Karpas-422 (cell line): ENCODE measurements at regions not wholly inside any gene's neighbourhood (a gene's known extent, or its start where the extent isn't known, plus 50 kb on each side); places are given as distances from the start of the nearest gene placed in this dataset.

Source experiments
- DNase-seq: peaks from one replicate; pipeline ENCODE4 v3.0.0-alpha.2; 2015
- H2AFZ ChIP-seq: fragments of 200-600 bp; sonication (generic); 2 replicates; pipeline ENCODE4 v1.6.1; 2014; ENCODE audit warnings: antibody characterized with exemption, low read length, mixed read lengths
- H3K27ac ChIP-seq: fragments of 200-600 bp; sonication (generic); 2 replicates; pipeline ENCODE4 v1.5.1; 2014; ENCODE audit warnings: mild to moderate bottlenecking, low read length, moderate library complexity
- H3K27me3 ChIP-seq: fragments of 200-600 bp; sonication (generic); 2 replicates; pipeline ENCODE4 v1.6.1; 2014; ENCODE audit warnings: low read length, mixed read lengths
- H3K36me3 ChIP-seq: fragments of 200-600 bp; sonication (generic); 2 replicates; pipeline ENCODE4 v1.6.1; 2014; ENCODE audit warnings: low read length, mixed read lengths; ENCODE audit not compliant: insufficient read depth
- H3K4me1 ChIP-seq: fragments of 200-600 bp; sonication (generic); 2 replicates; pipeline ENCODE4 v1.6.1; 2014; ENCODE audit warnings: mild to moderate bottlenecking, low read length, mixed read lengths
- H3K4me2 ChIP-seq: fragments of 200-600 bp; sonication (generic); 2 replicates; pipeline ENCODE4 v1.6.1; 2014; ENCODE audit warnings: low read length, low read depth, mild to moderate bottlenecking; ENCODE audit not compliant: poor library complexity, severe bottlenecking
- H3K4me3 ChIP-seq: fragments of 200-600 bp; sonication (generic); 2 replicates; pipeline ENCODE4 v1.5.1; 2014; ENCODE audit warnings: mild to moderate bottlenecking, antibody characterized with exemption, low read length, mixed read lengths
- H3K79me2 ChIP-seq: fragments of 200-600 bp; sonication (generic); 2 replicates; pipeline ENCODE4 v1.6.1; 2014; ENCODE audit warnings: mild to moderate bottlenecking, low read length, mixed read lengths
- H3K9ac ChIP-seq: fragments of 200-600 bp; sonication (generic); 2 replicates; pipeline ENCODE4 v1.6.0; 2014; ENCODE audit warnings: low read length
- H3K9me2 ChIP-seq: fragments of 200-600 bp; sonication (generic), shearing (Covaris generic); replicated peaks from 2 replicates; pipeline ENCODE4 v1.6.0; 2014; ENCODE audit warnings: mild to moderate bottlenecking, low read length, moderate library complexity; ENCODE audit not compliant: insufficient read depth
- H3K9me3 ChIP-seq: fragments of 300-700, 200-600 bp; sonication (generic); 2 replicates; pipeline ENCODE4 v1.6.1; 2014; ENCODE audit warnings: low read length, mixed read lengths
- H4K20me1 ChIP-seq: fragments of 200-600 bp; sonication (generic); 2 replicates; pipeline ENCODE4 v1.6.1; 2014; ENCODE audit warnings: mild to moderate bottlenecking, antibody characterized with exemption, low read length, low read depth; ENCODE audit not compliant: insufficient read depth

DNA sequence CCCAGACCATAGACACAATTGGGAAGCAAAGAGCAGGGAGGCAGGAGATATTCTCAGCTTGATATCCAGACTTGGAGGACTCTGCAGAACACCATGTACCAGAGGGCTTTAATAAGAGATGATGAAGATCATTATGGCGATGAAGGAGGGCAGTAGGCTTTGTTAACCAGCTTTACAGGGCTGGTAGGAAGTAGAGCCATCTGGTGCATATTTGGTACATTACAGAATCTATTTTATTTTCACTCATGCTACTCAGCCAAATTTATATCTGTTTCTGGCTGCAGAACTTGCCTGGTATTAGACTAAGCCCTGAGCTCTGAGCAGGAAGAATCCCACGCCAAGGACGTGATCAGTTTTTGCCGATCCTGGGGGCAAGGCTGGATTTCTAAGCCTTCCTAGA is 61.8 kb upstream of the SYT6 start:
- H3K79me2 ChIP-seq: no peaks in the 10 kb centered on the region
- H3K27me3 ChIP-seq: no peaks in the 10 kb centered on the region
- H3K9ac ChIP-seq: no peak overlapping the region

DNA sequence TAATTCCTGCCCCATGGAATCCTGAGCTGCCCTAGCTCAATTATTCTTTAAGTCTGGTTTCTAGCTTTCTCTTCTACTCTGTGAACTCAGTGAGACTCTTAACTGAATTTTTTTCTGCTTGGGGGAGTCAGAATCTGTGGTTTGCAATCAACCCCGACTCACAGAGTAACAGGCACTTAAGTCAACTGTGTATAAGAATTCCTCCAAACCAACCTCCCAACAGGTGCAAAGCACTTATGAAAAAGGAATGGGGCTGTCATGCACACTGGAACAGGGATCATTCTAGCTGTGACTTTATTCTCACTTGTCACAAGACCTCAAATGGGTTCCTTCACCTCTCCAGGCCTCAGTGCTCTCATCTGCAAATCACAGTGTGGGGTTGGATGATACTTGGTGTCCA is 60.3 kb upstream of the SYT6 start:
- Histone ChIP-seq H4K20me1 (no peaks in the 10 kb centered on the region), H3K4me3 (no peak overlapping the region), H3K9me3 (no peaks in the 10 kb centered on the region), H3K9me2 (no peaks in the 10 kb centered on the region), H3K9ac (no peak overlapping the region), H2AFZ (no peak overlapping the region), H3K4me2 (no peak overlapping the region), H3K36me3 (no peaks in the 10 kb centered on the region), H3K27ac (no peak overlapping the region), H3K4me1 (no peaks in the 10 kb centered on the region), H3K79me2 (no peaks in the 10 kb centered on the region), H3K27me3 (no peaks in the 10 kb centered on the region)
- no peak for DNase-seq

More for the DNA sequence above, 61.8 kb upstream of the SYT6 start:
- H3K4me1 ChIP-seq: no peaks in the 10 kb centered on the region
- no peak overlapping the region for H2AFZ ChIP-seq
- no peaks in the 10 kb centered on the region for H3K9me2 ChIP-seq
- H3K9me3 ChIP-seq: no peaks in the 10 kb centered on the region
- H3K27ac ChIP-seq: no peak overlapping the region
- DNase-seq: no peak
- no peaks in the 10 kb centered on the region for H4K20me1 ChIP-seq
- no peaks in the 10 kb centered on the region for H3K36me3 ChIP-seq
- no peak overlapping the region for H3K4me2 ChIP-seq
- H3K4me3 ChIP-seq: no peak overlapping the region

DNA sequence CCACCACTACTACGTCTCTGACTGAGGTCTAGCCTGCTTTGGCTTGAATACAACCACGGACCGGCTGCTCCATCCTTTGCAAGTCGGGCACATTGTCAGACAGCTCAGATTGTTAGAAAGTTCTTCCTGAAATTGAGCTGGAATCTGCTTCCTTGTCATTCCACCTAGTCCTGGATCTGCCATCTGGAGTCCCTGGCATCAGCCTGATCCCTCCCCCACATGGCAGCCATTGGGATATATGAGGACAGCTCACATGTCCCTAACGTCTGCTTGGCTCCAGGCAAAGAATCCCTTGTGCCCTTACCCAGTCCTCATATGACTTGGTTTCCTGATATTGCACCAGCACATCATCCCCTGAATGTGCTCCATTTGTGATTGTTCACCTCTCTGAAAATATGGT is 56.3 kb upstream of the SYT6 start:
- Histone ChIP-seq H3K27ac (no peak overlapping the region), H3K9me3 (no peaks in the 10 kb centered on the region), H3K4me2 (no peak overlapping the region), H2AFZ (no peak overlapping the region), H3K27me3 (no peaks in the 10 kb centered on the region), H3K79me2 (no peaks in the 10 kb centered on the region), H3K9ac (no peak overlapping the region), H3K9me2 (no peaks in the 10 kb centered on the region), H3K4me3 (no peak overlapping the region), H3K4me1 (no peaks in the 10 kb centered on the region), H4K20me1 (no peaks in the 10 kb centered on the region), H3K36me3 (no peaks in the 10 kb centered on the region)
- no peak for DNase-seq

DNA sequence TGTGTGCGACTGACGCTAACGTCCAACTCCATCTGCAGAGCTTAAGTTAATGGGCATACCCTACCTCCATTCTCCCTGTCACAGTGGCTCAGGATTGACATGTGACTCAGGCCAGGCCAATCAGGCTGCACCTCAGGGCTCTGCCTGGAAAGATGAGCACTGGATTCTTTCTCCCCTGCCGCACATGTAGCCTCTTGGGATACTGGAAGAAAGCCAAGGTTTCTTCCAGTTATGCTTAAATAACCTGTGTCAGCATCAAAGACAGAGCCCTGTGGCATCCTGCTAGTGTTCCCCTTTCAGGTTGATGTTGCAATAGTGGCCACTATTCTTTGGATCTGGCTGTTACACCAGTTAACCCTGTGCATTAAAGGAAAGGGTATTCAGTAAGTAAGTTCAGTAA is 55.0 kb upstream of the SYT6 start:
- Histone ChIP-seq H3K4me2 (no peak overlapping the region), H3K9ac (no peak overlapping the region), H3K79me2 (no peaks in the 10 kb centered on the region), H3K9me2 (no peaks in the 10 kb centered on the region), H4K20me1 (no peaks in the 10 kb centered on the region), H3K9me3 (no peaks in the 10 kb centered on the region), H3K4me3 (no peak overlapping the region), H2AFZ (no peak overlapping the region), H3K27me3 (no peaks in the 10 kb centered on the region), H3K36me3 (no peaks in the 10 kb centered on the region), H3K4me1 (no peaks in the 10 kb centered on the region), H3K27ac (no peak overlapping the region)
- DNase-seq: no peak

DNA sequence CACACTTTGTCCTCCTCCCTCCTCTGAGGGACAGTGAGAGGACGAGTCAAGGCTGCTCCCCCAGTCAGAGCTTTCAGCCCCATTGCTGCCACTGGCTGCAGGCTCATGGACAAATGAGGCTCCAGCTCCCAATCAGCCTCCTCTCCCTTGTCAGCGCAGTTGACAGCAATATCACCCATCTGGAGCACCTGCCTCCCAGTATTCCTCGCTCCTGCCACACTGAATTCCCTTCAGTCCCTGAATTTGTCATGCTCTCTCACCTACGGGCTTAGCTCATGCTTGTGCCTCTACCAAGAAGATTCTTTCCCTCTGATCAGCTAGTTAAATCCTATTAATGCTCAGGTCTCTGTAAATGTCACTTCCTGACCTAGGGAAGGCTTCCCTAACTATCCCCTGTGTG is 54.4 kb upstream of the SYT6 start:
- no peak for DNase-seq
- Histone ChIP-seq H3K27ac (no peak overlapping the region), H2AFZ (no peak overlapping the region), H3K9me2 (no peaks in the 10 kb centered on the region), H3K4me1 (no peaks in the 10 kb centered on the region), H3K27me3 (no peaks in the 10 kb centered on the region), H3K36me3 (no peaks in the 10 kb centered on the region), H3K4me3 (no peak overlapping the region), H3K9me3 (no peaks in the 10 kb centered on the region), H3K79me2 (no peaks in the 10 kb centered on the region), H3K4me2 (no peak overlapping the region), H3K9ac (no peak overlapping the region), H4K20me1 (no peaks in the 10 kb centered on the region)

DNA sequence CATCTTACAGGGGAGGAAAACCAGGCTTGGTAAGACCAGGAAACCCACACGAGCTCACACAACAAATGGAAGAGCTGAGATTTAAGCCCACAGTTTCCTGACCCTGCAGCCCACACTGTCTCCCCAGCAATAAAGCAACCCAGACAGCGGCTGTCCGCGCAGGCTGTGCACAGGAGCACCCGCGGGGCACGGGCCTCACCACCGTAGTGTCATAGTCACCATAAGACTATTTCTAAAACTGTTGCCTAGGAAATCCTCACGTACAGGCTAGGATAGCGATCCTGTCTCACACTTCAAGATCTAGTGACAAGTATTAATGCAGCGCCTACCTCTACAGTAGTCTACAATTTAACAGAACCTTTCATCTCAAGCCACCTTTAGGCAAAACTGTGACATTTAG is 54.0 kb upstream of the SYT6 start:
- H3K36me3 ChIP-seq: no peaks in the 10 kb centered on the region
- H3K4me1 ChIP-seq: no peaks in the 10 kb centered on the region
- DNase-seq: no peak
- H3K9me3 ChIP-seq: no peaks in the 10 kb centered on the region
- no peaks in the 10 kb centered on the region for H3K79me2 ChIP-seq
- no peak overlapping the region for H3K27ac ChIP-seq
- no peak overlapping the region for H3K4me3 ChIP-seq
- H3K27me3 ChIP-seq: no peaks in the 10 kb centered on the region
- no peaks in the 10 kb centered on the region for H3K9me2 ChIP-seq
- H3K9ac ChIP-seq: no peak overlapping the region
- no peak overlapping the region for H2AFZ ChIP-seq
- no peak overlapping the region for H3K4me2 ChIP-seq
- H4K20me1 ChIP-seq: no peaks in the 10 kb centered on the region

DNA sequence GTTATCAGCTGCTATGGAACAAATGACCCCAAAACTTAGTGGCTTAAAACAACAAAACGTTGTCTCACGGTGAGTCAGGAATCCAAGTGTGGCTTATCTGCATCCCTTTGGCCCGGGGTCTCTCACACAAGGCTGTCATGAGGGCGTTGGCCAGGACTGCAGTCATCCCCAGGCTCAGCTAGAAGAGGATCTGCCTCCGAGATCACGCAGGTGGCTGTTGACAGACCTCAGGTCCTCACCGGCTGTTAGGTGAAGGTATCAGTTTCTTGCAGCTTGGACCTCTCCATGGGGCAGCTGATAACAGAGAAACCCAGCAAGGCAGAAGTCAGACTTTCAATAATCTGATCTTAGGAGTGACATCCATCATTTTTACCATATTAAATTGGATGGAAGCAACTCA is 52.7 kb upstream of the SYT6 start:
- Histone ChIP-seq H4K20me1 (no peaks in the 10 kb centered on the region), H3K4me1 (no peaks in the 10 kb centered on the region), H3K27ac (no peak overlapping the region), H3K9me3 (no peaks in the 10 kb centered on the region), H3K27me3 (no peaks in the 10 kb centered on the region), H3K4me3 (no peak overlapping the region), H3K9ac (no peak overlapping the region), H3K4me2 (no peak overlapping the region), H2AFZ (no peak overlapping the region), H3K36me3 (no peaks in the 10 kb centered on the region), H3K79me2 (no peaks in the 10 kb centered on the region), H3K9me2 (no peaks in the 10 kb centered on the region)
- DNase-seq: no peak

DNA sequence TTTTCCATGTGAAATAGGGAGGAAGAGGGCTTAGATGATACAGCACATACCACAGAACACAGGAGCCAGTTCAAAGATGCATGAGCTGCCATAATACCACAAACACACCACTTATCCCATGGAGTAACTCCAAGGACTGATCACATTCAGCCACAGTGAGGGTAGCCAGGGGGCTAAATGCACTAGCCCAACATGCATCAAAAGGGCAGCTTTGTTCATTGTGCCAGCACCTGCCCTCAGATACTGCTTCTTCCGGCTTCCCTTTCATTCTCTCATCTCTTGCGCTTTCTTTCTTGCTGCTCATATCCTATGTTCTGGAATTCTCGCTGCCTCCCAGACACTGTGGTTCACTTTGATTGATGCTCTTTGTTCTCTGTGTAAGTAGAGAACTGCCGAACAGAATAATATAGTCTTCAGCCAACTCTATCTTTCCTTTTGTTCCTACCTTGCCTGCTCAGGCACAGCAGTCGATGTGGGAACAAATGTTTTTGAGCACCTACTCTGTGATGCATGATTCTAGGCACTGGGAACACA is 50.0 kb upstream of the SYT6 start:
- Histone ChIP-seq H3K79me2 (no peaks in the 10 kb centered on the region), H4K20me1 (no peaks in the 10 kb centered on the region), H3K27me3 (no peaks in the 10 kb centered on the region), H3K4me2 (no peak overlapping the region), H3K4me3 (no peak overlapping the region), H3K9ac (no peak overlapping the region), H3K4me1 (no peaks in the 10 kb centered on the region), H3K27ac (no peak overlapping the region), H2AFZ (no peak overlapping the region), H3K9me3 (no peaks in the 10 kb centered on the region; the same call in 1 of the 2 replicates), H3K9me2 (no peaks in the 10 kb centered on the region), H3K36me3 (no peaks in the 10 kb centered on the region)
- no peak for DNase-seq
